AG09319 (cell line): ENCODE measurements at regions not wholly inside any gene's neighbourhood (a gene's known extent, or its start where the extent isn't known, plus 50 kb on each side); places are given as distances from the start of the nearest gene placed in this dataset.

Experiments used
- DNase-seq: peaks from one replicate; pipeline ENCODE4 v3.0.0-alpha.2; 2010; ENCODE audit warnings: low read depth; ENCODE audit errors: extremely low read depth
- TF ChIP-seq, protein P1 (sequence below): IDR thresholded peaks from 2 replicates; pipeline ENCODE4 v1.5.1; 2011; ENCODE audit warnings: low read depth, mild to moderate bottlenecking, inconsistent platforms, low read length, moderate library complexity

- no peak for DNase-seq
- TF ChIP-seq, protein P1, sequence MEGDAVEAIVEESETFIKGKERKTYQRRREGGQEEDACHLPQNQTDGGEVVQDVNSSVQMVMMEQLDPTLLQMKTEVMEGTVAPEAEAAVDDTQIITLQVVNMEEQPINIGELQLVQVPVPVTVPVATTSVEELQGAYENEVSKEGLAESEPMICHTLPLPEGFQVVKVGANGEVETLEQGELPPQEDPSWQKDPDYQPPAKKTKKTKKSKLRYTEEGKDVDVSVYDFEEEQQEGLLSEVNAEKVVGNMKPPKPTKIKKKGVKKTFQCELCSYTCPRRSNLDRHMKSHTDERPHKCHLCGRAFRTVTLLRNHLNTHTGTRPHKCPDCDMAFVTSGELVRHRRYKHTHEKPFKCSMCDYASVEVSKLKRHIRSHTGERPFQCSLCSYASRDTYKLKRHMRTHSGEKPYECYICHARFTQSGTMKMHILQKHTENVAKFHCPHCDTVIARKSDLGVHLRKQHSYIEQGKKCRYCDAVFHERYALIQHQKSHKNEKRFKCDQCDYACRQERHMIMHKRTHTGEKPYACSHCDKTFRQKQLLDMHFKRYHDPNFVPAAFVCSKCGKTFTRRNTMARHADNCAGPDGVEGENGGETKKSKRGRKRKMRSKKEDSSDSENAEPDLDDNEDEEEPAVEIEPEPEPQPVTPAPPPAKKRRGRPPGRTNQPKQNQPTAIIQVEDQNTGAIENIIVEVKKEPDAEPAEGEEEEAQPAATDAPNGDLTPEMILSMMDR = no peak
Measured at GRCh38 chr1:208962867-208963266, 620.6 kb upstream of the CAMK1G start.

DNA sequence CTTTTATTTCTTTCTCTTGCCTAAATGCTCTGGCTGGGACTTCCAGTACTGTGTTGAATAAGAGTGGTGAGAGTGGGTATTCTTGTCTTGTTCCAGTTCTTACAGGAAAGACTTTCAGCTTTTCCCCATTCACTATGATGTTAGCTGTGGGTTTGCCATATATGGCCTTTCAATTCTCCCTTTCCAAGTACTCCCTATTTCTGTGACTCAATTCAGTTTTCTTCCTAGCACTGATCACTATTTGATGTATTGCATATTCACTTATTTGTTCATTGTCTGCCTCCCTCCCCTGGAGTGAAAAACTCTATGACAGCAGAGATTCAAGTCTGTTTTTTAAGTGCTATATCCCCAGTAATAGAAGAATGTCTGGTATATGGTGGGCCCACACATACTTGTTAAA, 618.2 kb upstream of the CAMK1G start:
- TF ChIP-seq, protein P1 = no peak
- DNase-seq = no peak

DNA sequence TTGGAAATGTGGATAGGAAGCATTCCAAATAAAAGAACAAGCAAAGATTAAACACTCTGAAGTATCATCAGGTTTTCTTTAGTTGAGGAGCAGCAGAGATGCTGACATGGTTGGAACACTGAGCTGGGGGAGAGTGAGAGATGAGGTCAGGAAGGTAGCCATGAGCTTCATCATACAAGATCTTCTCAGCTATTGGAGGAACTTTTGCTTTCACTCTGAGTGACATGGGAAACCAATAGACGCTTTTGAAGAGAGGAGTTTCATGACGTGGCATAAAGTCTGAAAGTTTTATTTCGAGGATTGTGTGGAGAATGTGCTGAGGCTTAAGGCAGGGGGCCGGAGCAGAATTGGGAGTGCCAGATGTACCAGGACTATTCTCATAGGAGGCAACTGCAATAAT, 616.2 kb upstream of the CAMK1G start:
- TF ChIP-seq, protein P1 = no peak
- DNase-seq = no peak

DNA sequence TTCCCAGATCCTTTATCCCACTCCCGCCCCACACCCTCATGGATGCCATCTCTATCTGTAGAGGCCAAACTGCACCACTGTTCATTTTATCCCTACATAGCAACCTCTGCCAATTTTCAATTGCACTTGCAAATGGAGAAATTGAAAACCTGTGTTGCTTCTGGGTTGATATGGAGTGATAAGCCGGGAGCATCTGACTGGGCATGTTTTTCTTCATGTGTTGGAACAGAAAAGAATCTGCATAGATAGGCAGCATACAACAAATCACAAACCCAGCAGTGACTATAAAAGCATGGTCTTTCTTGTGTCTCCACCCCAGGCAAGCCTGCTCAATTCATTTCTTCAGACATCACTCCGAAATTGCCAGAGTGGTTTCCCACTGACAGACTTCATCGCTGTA, 608.8 kb upstream of the CAMK1G start:
- TF ChIP-seq, protein P1 = no peak

GRCh38 chr1:208975456-208975855, 608.1 kb upstream of the CAMK1G start:
- DNase-seq = no peak
- TF ChIP-seq, protein P1 = no peak

More for the DNA sequence above, 608.8 kb upstream of the CAMK1G start:
- DNase-seq = no peak

DNA sequence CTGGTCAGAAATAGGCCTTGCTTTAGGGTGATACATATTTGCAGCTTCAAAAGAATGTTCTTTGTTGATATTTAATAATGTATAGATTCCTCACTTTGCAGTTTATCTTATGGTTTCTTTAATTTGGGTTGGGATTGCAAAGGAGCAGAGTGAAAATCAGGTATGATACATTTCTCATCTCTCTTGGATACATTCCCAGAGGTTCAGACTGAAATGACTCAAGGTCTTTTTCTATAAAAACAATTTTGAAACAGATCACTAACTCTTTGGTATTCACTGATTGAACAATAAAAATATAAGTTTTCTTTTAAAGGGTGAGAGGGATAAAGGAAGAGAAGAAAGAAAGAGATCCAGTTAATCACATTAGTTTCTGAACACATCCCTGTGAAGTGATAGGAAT, 606.5 kb upstream of the CAMK1G start:
- no peak for DNase-seq
- TF ChIP-seq, protein P1 = no peak

GRCh38 chr1:208977638-208978256, 605.8 kb upstream of the CAMK1G start:
- DNase-seq = no peak
- TF ChIP-seq, protein P1 = no peak
